HG03095 (cell line): ENCODE measurements at regions not wholly inside any gene's neighbourhood (a gene's known extent, or its start where the extent isn't known, plus 50 kb on each side); places are given as distances from the start of the nearest gene placed in this dataset.
"Not testable (repeated sequence)": the region's sequence is repeated elsewhere in the genome, so short reads cannot be mapped to it uniquely, and the experiment has no call there.

Source experiments
- ATAC-seq: cut with Tn5 transposase; IDR thresholded peaks from one replicate; pipeline ENCODE4 v1.9.1; 2021; ENCODE audit warnings: moderate library complexity; ENCODE audit not compliant: unreplicated experiment

- ATAC-seq = no peak
These were observed 172.4 kb downstream of the ABCA8 start for GRCh38 chr17:68782789-68783188.

- ATAC-seq = no peak
These were observed 174.6 kb downstream of the ABCA8 start for GRCh38 chr17:68780596-68780995.

GRCh38 chr17:68778726-68779125, 176.5 kb downstream of the ABCA8 start:
- no peak for ATAC-seq

- ATAC-seq = no peak
These were observed 176.9 kb upstream of the FAM20A start for GRCh38 chr17:68777856-68778694.

GRCh38 chr17:68777243-68777855, 176.2 kb upstream of the FAM20A start:
- peak; percentile 44 for ATAC-seq

- ATAC-seq = no peak
These were observed 175.3 kb upstream of the FAM20A start for GRCh38 chr17:68776451-68776850.

GRCh38 chr17:68775969-68776368, 174.8 kb upstream of the FAM20A start:
- ATAC-seq = no peak

GRCh38 chr17:68775318-68775717, 174.2 kb upstream of the FAM20A start:
- ATAC-seq = no peak

- ATAC-seq = peak; percentile 55
These were observed 170.8 kb upstream of the FAM20A start for GRCh38 chr17:68771867-68772515.

- no peak for ATAC-seq
These were observed 167.6 kb upstream of the FAM20A start for GRCh38 chr17:68768804-68769203.

- no peak for ATAC-seq
These were observed 165.5 kb upstream of the FAM20A start for GRCh38 chr17:68766640-68767039.

- no peak for ATAC-seq
These were observed 162.4 kb upstream of the FAM20A start for GRCh38 chr17:68763562-68763961.

- ATAC-seq = no peak
These were observed 161.7 kb upstream of the FAM20A start for GRCh38 chr17:68762911-68763310.

- ATAC-seq = no peak
These were observed 158.9 kb upstream of the FAM20A start for GRCh38 chr17:68760141-68760475.

GRCh38 chr17:68759343-68760140, 158.4 kb upstream of the FAM20A start:
- peak; percentile 68 for ATAC-seq

GRCh38 chr17:68759002-68759342, 157.8 kb upstream of the FAM20A start:
- no peak for ATAC-seq

- not testable (repeated sequence) for ATAC-seq
These were observed 156.9 kb upstream of the FAM20A start for GRCh38 chr17:68757866-68758757.

- no peak for ATAC-seq
These were observed 153.0 kb upstream of the FAM20A start for GRCh38 chr17:68753985-68754769.

GRCh38 chr17:68750208-68750562, 149.0 kb upstream of the FAM20A start:
- no peak for ATAC-seq
